HG03378 (cell line): ENCODE measurements at regions not wholly inside any gene's neighbourhood (a gene's known extent, or its start where the extent isn't known, plus 50 kb on each side); places are given as distances from the start of the nearest gene placed in this dataset.

Source experiments
- ATAC-seq: cut with Tn5 transposase; IDR thresholded peaks from one replicate; pipeline ENCODE4 v1.9.1; 2021; ENCODE audit warnings: mild to moderate bottlenecking, moderate library complexity; ENCODE audit not compliant: unreplicated experiment

DNA sequence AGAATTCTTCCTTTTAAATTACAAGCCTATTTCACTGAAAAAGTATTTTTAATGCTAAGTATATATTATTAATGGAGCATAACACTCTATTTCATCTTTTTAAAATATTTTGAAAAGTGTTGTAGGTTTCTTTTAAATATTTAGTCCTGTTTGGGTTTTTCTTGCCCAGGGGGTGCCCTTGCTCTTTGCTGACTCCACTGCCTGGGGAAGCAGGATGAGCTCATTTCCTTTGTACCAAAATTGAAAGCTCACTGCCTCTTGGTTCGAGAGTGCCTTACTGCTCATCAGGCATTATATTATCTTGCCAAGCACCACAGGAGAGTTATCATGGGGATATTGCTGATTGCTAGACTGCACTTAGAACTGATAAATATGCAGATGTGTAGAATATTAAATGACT lies 819.2 kb downstream of the PCDH18 start:
- no peak for ATAC-seq

- no peak for ATAC-seq
Measured at GRCh38 chr4:136709897-136710296, 822.4 kb downstream of the PCDH18 start.

GRCh38 chr4:136706942-136707341 lies 825.4 kb downstream of the PCDH18 start:
- no peak for ATAC-seq

- no peak for ATAC-seq
Measured at GRCh38 chr4:136699905-136700304, 832.4 kb downstream of the PCDH18 start.

DNA sequence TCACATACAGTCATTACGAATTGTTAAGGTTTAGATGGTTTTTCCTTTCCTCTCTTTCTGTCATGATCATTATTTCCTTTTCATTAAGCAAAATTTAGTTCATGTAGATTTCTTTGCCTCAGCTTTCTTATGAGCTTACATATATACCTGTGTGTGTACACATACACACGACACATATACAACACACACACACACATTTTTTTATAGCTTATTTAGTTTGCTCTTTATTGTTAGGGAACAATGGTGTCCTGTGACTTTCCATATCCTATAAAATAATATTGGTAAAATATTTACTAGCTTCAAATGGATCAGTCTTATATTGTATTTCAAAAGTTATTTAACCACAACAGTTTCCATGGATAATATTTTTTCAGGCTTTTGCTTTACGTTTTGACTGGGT lies 840.7 kb downstream of the PCDH18 start:
- ATAC-seq, result no peak

- no peak for ATAC-seq
Measured at GRCh38 chr4:136690360-136690759, 841.9 kb downstream of the PCDH18 start.

DNA sequence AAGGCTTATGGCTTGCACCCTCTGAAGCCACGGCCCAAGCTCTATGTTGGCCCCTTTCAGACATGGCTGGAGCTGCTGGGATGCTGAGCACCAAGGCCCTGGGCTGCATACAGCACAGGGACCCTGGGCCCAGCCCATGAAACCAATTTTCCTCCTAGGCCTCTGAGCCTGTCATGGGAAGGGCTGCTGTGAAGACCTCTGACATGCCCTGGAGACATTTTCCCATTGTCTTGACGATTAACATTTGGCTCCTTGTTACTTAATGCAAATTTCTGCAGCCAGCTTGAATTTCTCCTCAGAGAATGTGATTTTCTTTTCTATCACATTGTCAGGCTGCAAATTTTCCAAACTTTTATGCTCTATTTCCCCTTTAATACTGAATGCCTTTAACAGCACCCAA lies 844.7 kb downstream of the PCDH18 start:
- no peak for ATAC-seq

GRCh38 chr4:136687118-136687517 lies 845.2 kb downstream of the PCDH18 start:
- no peak for ATAC-seq

- ATAC-seq, result no peak
Measured at GRCh38 chr4:136680761-136681160, 851.5 kb downstream of the PCDH18 start.

GRCh38 chr4:136680271-136680670 lies 852.0 kb downstream of the PCDH18 start:
- no peak for ATAC-seq

- no peak for ATAC-seq
Measured at GRCh38 chr4:136670265-136670664, 862.0 kb downstream of the PCDH18 start.

DNA sequence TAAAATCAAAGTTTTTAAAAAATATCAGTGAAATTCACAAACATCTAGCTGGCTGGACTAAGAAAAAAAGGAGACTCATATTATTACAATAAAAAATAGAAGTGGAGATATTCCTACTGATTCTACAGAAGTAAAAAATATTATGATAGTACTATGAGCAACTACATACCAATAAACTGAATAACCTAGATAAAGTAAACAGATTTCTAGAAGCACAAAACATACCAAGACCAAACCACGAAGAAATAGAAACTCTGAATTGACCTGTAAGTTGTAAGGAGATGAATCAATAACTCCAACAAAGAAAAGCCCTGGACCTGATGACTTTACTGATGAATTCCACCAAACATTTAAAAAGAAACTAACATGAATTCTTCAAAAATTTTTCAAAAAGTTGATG lies 867.3 kb downstream of the PCDH18 start:
- no peak for ATAC-seq

DNA sequence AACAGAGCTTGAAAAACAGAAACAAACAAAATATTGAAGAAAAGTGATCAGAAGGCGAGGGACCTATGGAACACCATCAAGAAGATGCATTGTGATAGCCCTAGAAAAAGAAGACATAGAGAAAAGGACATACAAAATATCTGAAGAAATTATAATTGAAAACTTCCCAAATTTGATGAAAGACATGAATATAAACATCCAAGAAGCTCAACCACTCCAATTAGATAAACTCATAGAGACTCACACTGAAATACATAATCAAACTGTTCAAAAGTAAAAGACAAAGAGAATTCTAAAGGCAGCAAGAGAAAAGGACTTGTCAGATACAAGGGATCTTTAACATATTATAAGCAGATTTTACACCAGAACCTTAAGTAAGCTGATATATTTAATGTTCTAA lies 869.8 kb downstream of the PCDH18 start:
- ATAC-seq, result no peak

DNA sequence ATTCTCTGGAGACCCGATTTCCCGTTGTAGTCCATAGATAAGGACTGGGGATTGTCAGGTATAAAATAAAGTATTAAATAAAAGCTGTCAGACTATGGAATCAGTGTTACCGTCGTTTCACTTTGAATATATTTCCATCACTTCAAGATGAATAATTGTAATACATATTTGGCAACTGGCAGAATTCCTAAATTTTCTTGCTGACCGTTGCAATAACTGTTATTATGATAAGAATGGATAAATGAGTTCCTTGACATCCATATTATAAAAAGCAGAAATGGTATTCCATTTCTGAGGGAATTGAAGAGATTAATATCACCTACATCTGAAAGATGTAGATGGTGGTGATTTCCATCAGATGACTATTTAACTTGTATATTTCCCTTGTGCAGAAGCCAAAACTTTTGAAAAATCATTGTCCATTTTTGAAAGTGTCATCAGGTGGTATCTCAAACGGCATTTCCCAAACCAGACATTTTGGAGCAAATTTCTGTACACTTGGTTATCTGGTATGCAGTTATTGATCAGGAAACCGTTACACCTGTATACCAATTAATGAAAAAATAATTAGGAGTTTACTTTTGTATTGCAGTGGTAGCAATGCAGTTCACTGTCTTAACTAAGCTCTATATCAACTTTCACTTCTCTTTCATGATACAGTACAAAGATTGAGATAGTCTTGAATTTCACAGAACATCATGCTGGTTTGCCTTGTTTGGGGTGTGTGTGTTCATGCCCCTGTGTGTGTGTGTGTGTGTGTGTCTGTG lies 878.5 kb downstream of the PCDH18 start:
- ATAC-seq, result no peak

GRCh38 chr4:136651932-136652331 lies 880.4 kb downstream of the PCDH18 start:
- ATAC-seq, result no peak

- ATAC-seq, result peak; percentile 27
Measured at GRCh38 chr4:136651278-136651667, 881.0 kb downstream of the PCDH18 start.

DNA sequence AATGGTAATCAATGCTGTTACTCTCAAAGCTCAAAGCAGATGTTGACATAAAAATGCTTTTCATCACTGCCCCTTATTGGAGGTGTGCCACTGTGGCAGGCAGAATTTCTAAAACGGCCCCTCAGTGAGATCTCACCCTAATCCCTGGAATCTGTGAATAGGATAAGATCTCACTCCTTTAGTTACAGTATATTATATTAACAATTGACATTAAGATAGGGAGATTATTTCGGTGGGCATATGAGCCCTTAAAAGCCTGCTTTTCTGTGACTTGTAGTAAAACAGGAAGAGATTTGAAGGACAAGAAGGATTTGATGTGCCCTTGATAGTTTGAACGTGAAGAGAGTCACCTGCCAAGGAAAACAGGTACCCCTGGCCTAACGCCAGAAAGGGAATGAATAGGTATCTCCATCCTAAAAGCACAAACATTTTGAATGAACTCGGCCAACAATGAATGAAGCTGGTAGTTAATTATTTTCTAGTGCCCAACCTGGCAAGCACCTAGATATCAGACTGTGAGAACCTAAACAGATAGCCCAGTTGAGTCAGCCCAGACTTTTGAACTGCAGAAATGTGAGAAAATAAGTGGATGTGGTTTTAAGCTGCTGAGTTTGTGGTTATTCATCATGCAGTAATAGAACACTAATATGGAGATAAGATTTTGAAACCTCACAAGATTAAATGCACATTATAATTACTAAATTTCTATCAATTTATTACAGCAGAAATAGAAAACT lies 881.6 kb downstream of the PCDH18 start:
- peak; percentile 62 for ATAC-seq

GRCh38 chr4:136644279-136644678 lies 888.0 kb downstream of the PCDH18 start:
- no peak for ATAC-seq

DNA sequence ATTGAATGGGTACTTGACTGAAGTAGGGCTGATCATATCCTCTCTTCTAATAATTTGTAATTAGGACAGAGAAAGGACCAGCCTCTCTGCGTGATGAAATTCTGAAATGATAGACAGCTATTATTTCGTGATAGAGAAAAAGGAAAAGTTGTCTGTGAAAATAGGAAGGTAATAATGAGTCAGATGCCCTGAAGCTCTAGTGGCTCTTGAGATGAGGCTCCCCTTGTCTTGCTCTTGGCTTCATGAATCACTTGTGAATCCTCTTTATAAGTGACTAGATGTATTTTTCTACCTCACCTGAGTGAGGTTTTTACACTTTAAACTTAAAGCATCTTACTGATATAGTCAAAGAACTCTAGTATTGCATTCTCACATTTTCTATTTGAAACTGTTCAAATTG lies 888.9 kb downstream of the PCDH18 start:
- no peak for ATAC-seq

DNA sequence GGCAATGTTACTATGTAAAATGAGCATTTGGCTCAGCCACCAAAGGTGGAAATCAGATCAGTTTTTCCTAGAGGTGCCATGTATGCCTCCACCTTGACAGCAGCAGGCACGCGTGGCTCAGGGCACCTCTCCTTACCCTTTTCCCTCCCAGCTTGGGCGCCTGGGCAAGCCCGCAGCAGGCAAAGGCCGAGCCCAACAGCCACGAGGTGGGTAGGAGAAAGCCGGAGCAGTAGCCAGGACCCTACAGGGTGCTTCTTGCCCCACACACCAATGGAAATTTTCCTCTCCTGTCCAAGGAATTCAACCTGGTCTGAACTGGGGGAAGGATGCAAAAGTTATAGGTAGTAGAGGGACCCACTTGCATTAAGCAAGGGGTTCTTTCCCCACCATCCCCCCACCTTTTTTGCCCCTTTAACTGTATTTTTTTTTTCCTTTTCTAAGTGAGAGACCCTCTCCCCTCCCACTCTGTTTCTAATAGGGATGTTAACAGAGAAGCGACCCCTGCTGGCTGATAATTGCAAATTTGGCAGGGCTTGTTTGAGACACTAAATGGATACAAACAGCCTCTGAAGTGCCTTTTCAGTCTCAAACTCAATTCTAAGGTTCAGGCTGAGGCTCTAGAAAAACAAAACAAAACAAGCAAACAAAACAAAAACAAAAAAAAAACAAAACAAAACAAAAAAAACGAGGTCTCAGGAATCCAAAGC lies 895.1 kb downstream of the PCDH18 start:
- ATAC-seq, result no peak

DNA sequence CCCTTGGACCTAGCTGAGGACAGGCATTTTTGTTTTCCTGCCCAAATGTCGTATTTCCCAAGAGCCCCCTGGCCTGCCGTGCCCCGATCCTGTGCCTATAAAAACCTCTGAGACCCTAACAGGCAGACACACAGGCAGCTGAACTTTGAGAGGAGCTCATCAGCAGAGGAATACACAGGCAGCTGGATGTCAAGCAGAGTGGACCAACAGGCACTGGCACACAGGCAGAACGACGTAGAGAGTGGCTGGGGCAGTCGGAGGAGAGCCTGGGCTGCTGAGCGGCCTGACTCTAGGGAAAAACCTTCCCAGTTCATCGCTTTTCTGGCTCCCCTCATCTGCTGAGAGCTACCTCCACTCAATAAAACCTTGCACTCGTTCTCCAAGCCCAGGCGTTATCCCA lies 896.1 kb downstream of the PCDH18 start:
- ATAC-seq, result no peak

- ATAC-seq, result no peak
Measured at GRCh38 chr4:136634121-136634520, 898.2 kb downstream of the PCDH18 start.
